ENCODE measurements at regions not wholly inside any gene's neighbourhood (a gene's known extent, or its start where the extent isn't known, plus 50 kb on each side); places are given as distances from the start of the nearest gene placed in this dataset.

DNA sequence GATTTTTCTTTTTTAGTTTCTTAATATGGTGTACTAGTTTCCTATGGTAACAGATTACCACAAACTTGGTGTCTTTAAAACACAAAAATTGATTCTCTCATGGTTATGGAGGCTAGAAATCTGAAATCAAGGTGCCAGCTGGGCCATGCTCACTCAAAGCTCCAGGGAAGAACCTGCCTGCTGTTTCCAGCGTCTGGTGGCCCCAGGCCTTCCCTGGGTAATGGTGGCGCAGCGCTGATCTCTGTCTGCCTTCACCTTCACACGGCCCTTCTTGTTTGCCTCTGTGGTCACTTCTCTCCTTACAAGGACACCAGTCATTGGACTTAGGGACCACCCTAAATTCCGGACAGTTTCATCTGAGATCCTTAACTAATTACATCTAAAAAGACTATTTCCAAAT is 70.5 kb upstream of the GFPT2 start:
- TF ChIP-seq, protein P1, sequence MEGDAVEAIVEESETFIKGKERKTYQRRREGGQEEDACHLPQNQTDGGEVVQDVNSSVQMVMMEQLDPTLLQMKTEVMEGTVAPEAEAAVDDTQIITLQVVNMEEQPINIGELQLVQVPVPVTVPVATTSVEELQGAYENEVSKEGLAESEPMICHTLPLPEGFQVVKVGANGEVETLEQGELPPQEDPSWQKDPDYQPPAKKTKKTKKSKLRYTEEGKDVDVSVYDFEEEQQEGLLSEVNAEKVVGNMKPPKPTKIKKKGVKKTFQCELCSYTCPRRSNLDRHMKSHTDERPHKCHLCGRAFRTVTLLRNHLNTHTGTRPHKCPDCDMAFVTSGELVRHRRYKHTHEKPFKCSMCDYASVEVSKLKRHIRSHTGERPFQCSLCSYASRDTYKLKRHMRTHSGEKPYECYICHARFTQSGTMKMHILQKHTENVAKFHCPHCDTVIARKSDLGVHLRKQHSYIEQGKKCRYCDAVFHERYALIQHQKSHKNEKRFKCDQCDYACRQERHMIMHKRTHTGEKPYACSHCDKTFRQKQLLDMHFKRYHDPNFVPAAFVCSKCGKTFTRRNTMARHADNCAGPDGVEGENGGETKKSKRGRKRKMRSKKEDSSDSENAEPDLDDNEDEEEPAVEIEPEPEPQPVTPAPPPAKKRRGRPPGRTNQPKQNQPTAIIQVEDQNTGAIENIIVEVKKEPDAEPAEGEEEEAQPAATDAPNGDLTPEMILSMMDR (IDR thresholded peaks at IDR 0.05; ENCODE audit: unreplicated experiment): no peak
- no peak overlapping the region for H3K4me3 Mint-ChIP-seq (ENCODE audit: low read depth, unreplicated experiment)
- no TSS peak for BruUV-seq (replicated peaks)
- DNase-seq: no peak
- no peaks in the 10 kb centered on the region for H3K4me1 Mint-ChIP-seq (ENCODE audit: low read depth, unreplicated experiment)
- CTCF ChIA-PET: interaction anchor here (0.8 kb wide), 1 partner anchor 29 kb away, joined by 3 read pairs; no protein-coding TSS in a partner anchor
- intact Hi-C loops (cut with micrococcal nuclease; ENCODE audit: unreplicated experiment): no loop called here
- no peak overlapping the region for H3K27ac Mint-ChIP-seq (ENCODE audit: unreplicated experiment)
- H3K36me3 Mint-ChIP-seq (ENCODE audit: insufficient read depth, unreplicated experiment): no peaks in the 10 kb centered on the region
- H3K9me3 Mint-ChIP-seq (ENCODE audit: low read depth, unreplicated experiment): no peaks in the 10 kb centered on the region
- peaks cover 3% of the 10 kb centered on the region for H3K27me3 Mint-ChIP-seq (ENCODE audit: unreplicated experiment)

DNA sequence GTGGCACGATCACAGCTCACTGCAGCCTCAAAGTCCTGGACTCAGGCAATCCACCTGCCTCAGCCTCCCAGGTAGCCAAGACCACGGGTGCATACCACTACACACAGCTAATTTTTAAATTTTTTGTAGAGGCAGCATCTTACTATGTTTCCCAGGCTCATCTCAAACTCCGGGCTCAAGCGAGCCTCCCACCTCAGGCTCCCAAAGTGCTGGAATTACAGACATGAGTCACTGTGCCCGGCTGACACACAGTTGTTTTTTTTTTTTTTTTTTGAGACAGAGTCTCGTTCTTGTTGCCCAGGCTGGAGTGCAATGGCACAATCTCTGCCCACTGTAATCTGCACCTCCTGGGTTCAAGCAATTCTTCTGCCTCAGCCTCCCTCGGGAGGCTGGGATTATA is 70.1 kb upstream of the CNOT6 start:
- intact Hi-C loops (cut with micrococcal nuclease; ENCODE audit: unreplicated experiment): no loop called here
- Mint-ChIP-seq H3K4me3 (ENCODE audit: low read depth, unreplicated experiment) (no peak overlapping the region), H3K27ac (ENCODE audit: unreplicated experiment) (no peak overlapping the region)

DNA sequence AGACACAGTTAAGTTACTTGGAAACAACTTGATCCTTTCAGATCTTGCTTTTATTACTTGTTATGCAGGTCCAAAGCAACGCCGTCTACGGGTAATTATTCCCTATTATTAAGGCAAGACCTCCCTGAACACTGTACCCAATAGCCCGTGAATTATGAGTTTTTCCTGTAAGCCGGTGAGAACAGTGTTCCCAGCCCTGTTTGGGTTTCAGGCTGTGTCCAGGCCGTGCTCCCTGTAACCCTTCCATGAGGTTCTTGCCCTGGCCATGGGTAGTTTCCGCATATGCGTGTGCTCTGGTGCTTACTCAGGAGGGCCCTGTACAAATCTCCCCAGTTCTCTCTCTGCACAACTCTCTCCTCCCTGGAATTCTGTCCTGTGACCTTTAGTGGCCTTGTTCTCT is 65.6 kb upstream of the CNOT6 start:
- intact Hi-C loops (cut with micrococcal nuclease; ENCODE audit: unreplicated experiment): no loop called here
- Mint-ChIP-seq H3K9me3 (ENCODE audit: low read depth, unreplicated experiment) (peaks cover 3% of the 10 kb centered on the region), H3K27me3 (ENCODE audit: unreplicated experiment) (peaks cover 11% of the 10 kb centered on the region), H3K36me3 (ENCODE audit: insufficient read depth, unreplicated experiment) (no peaks in the 10 kb centered on the region), H3K4me1 (ENCODE audit: low read depth, unreplicated experiment) (no peaks in the 10 kb centered on the region), H3K27ac (ENCODE audit: unreplicated experiment) (no peak overlapping the region), H3K4me3 (ENCODE audit: low read depth, unreplicated experiment) (no peak overlapping the region)
- no TSS peak for BruUV-seq (replicated peaks)
- DNase-seq: no peak
- TF ChIP-seq, protein P1 (IDR thresholded peaks at IDR 0.05; ENCODE audit: unreplicated experiment): no peak
- CTCF ChIA-PET: no interaction called here

More for the DNA sequence above, 70.1 kb upstream of the CNOT6 start:
- TF ChIP-seq, protein P1 (IDR thresholded peaks at IDR 0.05; ENCODE audit: unreplicated experiment): no peak
- Mint-ChIP-seq H3K36me3 (ENCODE audit: insufficient read depth, unreplicated experiment) (no peaks in the 10 kb centered on the region), H3K9me3 (ENCODE audit: low read depth, unreplicated experiment) (peaks cover 3% of the 10 kb centered on the region), H3K4me1 (ENCODE audit: low read depth, unreplicated experiment) (no peaks in the 10 kb centered on the region), H3K27me3 (ENCODE audit: unreplicated experiment) (peaks cover 8% of the 10 kb centered on the region)
- CTCF ChIA-PET: interaction anchor here (0.8 kb wide), 1 partner anchor 29 kb away, joined by 3 read pairs; no protein-coding TSS in a partner anchor
- DNase-seq: no peak
- no TSS peak for BruUV-seq (replicated peaks)

DNA sequence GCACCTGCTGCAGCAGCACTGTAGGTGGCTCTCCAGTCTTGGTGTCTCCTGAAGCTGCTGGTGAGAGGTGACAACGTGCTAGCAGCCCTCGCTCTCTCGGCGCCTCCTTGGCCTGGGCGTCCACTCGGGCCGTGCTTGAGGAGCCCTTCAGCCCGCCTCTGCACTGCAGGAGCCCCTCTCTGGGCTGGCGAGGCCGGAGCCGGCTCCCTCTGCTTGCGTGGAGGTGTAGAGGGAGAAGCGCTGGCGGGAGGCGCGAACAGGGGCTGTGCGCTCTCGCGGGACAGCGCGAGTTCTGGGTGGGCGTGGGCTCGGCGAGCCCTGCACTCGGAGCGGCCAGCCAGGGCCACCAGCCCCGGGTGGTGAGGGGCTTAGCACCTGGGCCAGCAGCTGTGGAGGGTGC is 62.2 kb upstream of the CNOT6 start:
- H3K4me3 Mint-ChIP-seq (ENCODE audit: low read depth, unreplicated experiment): no peak overlapping the region
- no peak overlapping the region for H3K27ac Mint-ChIP-seq (ENCODE audit: unreplicated experiment)
- H3K4me1 Mint-ChIP-seq (ENCODE audit: low read depth, unreplicated experiment): no peaks in the 10 kb centered on the region
- CTCF ChIA-PET: no interaction called here
- TF ChIP-seq, protein P1 (IDR thresholded peaks at IDR 0.05; ENCODE audit: unreplicated experiment): no peak
- intact Hi-C loops (cut with micrococcal nuclease; ENCODE audit: unreplicated experiment): no loop called here
- peaks cover 11% of the 10 kb centered on the region for H3K27me3 Mint-ChIP-seq (ENCODE audit: unreplicated experiment)
- H3K9me3 Mint-ChIP-seq (ENCODE audit: low read depth, unreplicated experiment): peaks cover 6% of the 10 kb centered on the region
- BruUV-seq (replicated peaks): no TSS peak
- no peaks in the 10 kb centered on the region for H3K36me3 Mint-ChIP-seq (ENCODE audit: insufficient read depth, unreplicated experiment)
- DNase-seq: no peak
